ENCODE measurements at regions not wholly inside any gene's neighbourhood (a gene's known extent, or its start where the extent isn't known, plus 50 kb on each side); places are given as distances from the start of the nearest gene placed in this dataset.

DNA sequence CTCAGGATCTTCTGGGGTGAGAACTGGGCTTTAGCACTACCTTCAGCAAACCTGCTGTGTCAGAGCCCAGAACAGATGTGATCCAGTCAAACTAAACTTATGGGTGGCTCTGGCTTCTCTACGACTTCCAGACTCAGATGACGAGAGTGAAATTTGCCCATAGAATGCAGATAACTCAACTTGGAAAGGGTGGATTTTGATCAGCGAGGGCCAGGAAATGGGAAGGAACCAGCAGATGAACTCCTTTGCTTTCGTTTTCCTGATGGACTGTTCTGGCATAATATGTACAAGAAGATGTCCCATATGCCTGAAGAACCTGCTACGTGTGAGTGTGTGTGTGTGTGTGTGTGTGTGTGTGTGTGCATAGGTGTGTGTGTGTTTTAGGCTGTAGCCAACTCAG is 132.0 kb upstream of the MOCS2 start:
- H3K27me3 ChIP-seq (ENCODE audit: control insufficient read depth in 4 of 4, insufficient read depth in 4 of 4, low read length in 3 of 4), result no peaks in the 10 kb centered on the region
- H3K27ac ChIP-seq (ENCODE audit: low read depth in 1 of 2, low read length in 2 of 2), result no peak overlapping the region
- no peak for DNase-seq (ENCODE audit: low spot score)
- no peaks in the 10 kb centered on the region for H3K9me3 ChIP-seq (ENCODE audit: control insufficient read depth in 4 of 4, low read length in 3 of 4)
- WGBS, result 84% methylated on average over 5 of the region's 5 CpGs
- no peaks in the 10 kb centered on the region for H3K4me1 ChIP-seq (ENCODE audit: control insufficient read depth in 4 of 4, insufficient read depth in 4 of 4, low read length in 3 of 4)
- TF ChIP-seq HNF4A (conservative IDR thresholded peaks at IDR 0.05) (no peak), EGR1 (IDR thresholded peaks at IDR 0.05; ENCODE audit: low read depth in 2 of 2) (no peak), REST (IDR thresholded peaks at IDR 0.05) (no peak), RAD21 (IDR thresholded peaks at IDR 0.05) (no peak), SP1 (IDR thresholded peaks at IDR 0.05) (no peak), ATF3 (IDR thresholded peaks at IDR 0.05) (no peak), YY1 (IDR thresholded peaks at IDR 0.05) (no peak), CTCF (IDR thresholded peaks at IDR 0.05; ENCODE audit: low read depth, low read length, missing input control) (no peak), FOXA2 (IDR thresholded peaks at IDR 0.05) (no peak), NR2F2 (IDR thresholded peaks at IDR 0.05) (no peak)
- TF ChIP-seq, protein P1, sequence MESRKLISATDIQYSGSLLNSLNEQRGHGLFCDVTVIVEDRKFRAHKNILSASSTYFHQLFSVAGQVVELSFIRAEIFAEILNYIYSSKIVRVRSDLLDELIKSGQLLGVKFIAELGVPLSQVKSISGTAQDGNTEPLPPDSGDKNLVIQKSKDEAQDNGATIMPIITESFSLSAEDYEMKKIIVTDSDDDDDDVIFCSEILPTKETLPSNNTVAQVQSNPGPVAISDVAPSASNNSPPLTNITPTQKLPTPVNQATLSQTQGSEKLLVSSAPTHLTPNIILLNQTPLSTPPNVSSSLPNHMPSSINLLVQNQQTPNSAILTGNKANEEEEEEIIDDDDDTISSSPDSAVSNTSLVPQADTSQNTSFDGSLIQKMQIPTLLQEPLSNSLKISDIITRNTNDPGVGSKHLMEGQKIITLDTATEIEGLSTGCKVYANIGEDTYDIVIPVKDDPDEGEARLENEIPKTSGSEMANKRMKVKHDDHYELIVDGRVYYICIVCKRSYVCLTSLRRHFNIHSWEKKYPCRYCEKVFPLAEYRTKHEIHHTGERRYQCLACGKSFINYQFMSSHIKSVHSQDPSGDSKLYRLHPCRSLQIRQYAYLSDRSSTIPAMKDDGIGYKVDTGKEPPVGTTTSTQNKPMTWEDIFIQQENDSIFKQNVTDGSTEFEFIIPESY (IDR thresholded peaks at IDR 0.05), result no peak
- TF ChIP-seq, protein P2, sequence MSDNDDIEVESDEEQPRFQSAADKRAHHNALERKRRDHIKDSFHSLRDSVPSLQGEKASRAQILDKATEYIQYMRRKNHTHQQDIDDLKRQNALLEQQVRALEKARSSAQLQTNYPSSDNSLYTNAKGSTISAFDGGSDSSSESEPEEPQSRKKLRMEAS (IDR thresholded peaks at IDR 0.05), result no peak
- H3K36me3 ChIP-seq (ENCODE audit: control insufficient read depth in 4 of 4, insufficient read depth in 3 of 4, low read depth in 1 of 4, low read length in 3 of 4), result no peaks in the 10 kb centered on the region
- no peak overlapping the region for H3K4me3 ChIP-seq (ENCODE audit: low read depth in 1 of 3, low read length in 3 of 3)
- no peak overlapping the region for H3K9ac ChIP-seq (ENCODE audit: low read depth in 1 of 2, low read length in 2 of 2)

- H3K4me3 ChIP-seq (ENCODE audit: low read depth in 1 of 3, low read length in 3 of 3), result no peak overlapping the region
- no peaks in the 10 kb centered on the region for H3K4me1 ChIP-seq (ENCODE audit: control insufficient read depth in 4 of 4, insufficient read depth in 4 of 4, low read length in 3 of 4)
- H3K27ac ChIP-seq (ENCODE audit: low read depth in 1 of 2, low read length in 2 of 2), result no peak overlapping the region
- 87% methylated on average over 3 of the region's 3 CpGs for WGBS
- no peaks in the 10 kb centered on the region for H3K27me3 ChIP-seq (ENCODE audit: control insufficient read depth in 4 of 4, insufficient read depth in 4 of 4, low read length in 3 of 4)
- DNase-seq (ENCODE audit: low spot score), result no peak
- H3K9me3 ChIP-seq (ENCODE audit: control insufficient read depth in 4 of 4, low read length in 3 of 4), result no peaks in the 10 kb centered on the region
- H3K9ac ChIP-seq (ENCODE audit: low read depth in 1 of 2, low read length in 2 of 2), result no peak overlapping the region
- no peaks in the 10 kb centered on the region for H3K36me3 ChIP-seq (ENCODE audit: control insufficient read depth in 4 of 4, insufficient read depth in 3 of 4, low read depth in 1 of 4, low read length in 3 of 4)
- TF ChIP-seq HNF4G (IDR thresholded peaks at IDR 0.05) (no peak), GABPA (IDR thresholded peaks at IDR 0.05 in 1 of 2, conservative IDR thresholded peaks at IDR 0.05 in 1 of 2) (no peak), SP1 (IDR thresholded peaks at IDR 0.05) (no peak), REST (IDR thresholded peaks at IDR 0.05) (no peak), YY1 (IDR thresholded peaks at IDR 0.05) (no peak), NR2F2 (IDR thresholded peaks at IDR 0.05) (no peak), JUND (IDR thresholded peaks at IDR 0.05) (no peak), FOXA1 (IDR thresholded peaks at IDR 0.05) (no peak), CTCF (IDR thresholded peaks at IDR 0.05; ENCODE audit: low read depth, low read length, missing input control) (no peak), HNF4A (conservative IDR thresholded peaks at IDR 0.05) (no peak), ATF3 (IDR thresholded peaks at IDR 0.05) (no peak), RAD21 (IDR thresholded peaks at IDR 0.05) (no peak), RXRA (IDR thresholded peaks at IDR 0.05) (no peak), EGR1 (IDR thresholded peaks at IDR 0.05; ENCODE audit: low read depth in 2 of 2) (no peak)
Observed at GRCh38 chr5:53243403-53243802, 133.8 kb upstream of the MOCS2 start.

Measured in liver (tissue), 8 donors.